Activated CD4-positive, alpha-beta memory T cell treated with anti-CD3 and anti-CD28 coated beads for 36 hours (primary cell): ENCODE measurements at regions not wholly inside any gene's neighbourhood (a gene's known extent, or its start where the extent isn't known, plus 50 kb on each side); places are given as distances from the start of the nearest gene placed in this dataset.

Source experiments
- CTCF ChIA-PET: fragments of 350-600 bp; sonication (Branson Sonifier 250); formaldehyde crosslinking; loops from one replicate; lab custom pipeline; 2021; ENCODE audit warnings: antibody characterized with exemption, inconsistent platforms; lab: Charles Lee
- POLR2A ChIA-PET: fragments of 350-600 bp; sonication (Branson Sonifier 250); formaldehyde crosslinking; loops from one replicate; lab custom pipeline; 2021; ENCODE audit warnings: antibody characterized with exemption; lab: Charles Lee
- DNase-seq: peaks from one replicate; pipeline ENCODE4 v3.0.0-alpha.2; 2020
- H3K27ac Mint-ChIP-seq: one replicate; pipeline ENCODE4 v1.8.0; 2021; ENCODE audit warnings: mixed read lengths
- H3K27me3 Mint-ChIP-seq: one replicate; pipeline ENCODE4 v1.8.0; 2021; ENCODE audit warnings: mixed read lengths
- H3K36me3 Mint-ChIP-seq: one replicate; pipeline ENCODE4 v1.8.0; 2021; ENCODE audit warnings: mixed read lengths
- H3K4me1 Mint-ChIP-seq: one replicate; pipeline ENCODE4 v1.8.0; 2021; ENCODE audit warnings: low read depth, mixed read lengths
- H3K4me3 Mint-ChIP-seq: one replicate; pipeline ENCODE4 v1.8.0; 2021; ENCODE audit warnings: mild to moderate bottlenecking, mixed read lengths
- H3K9me3 Mint-ChIP-seq: one replicate; pipeline ENCODE4 v1.8.0; 2021; ENCODE audit warnings: mixed read lengths
- intact Hi-C: fragments of 100-400 bp; cut with micrococcal nuclease; formaldehyde crosslinking; loops from one replicate; pipeline ENCODE4 v1.15.1; 2023

DNA sequence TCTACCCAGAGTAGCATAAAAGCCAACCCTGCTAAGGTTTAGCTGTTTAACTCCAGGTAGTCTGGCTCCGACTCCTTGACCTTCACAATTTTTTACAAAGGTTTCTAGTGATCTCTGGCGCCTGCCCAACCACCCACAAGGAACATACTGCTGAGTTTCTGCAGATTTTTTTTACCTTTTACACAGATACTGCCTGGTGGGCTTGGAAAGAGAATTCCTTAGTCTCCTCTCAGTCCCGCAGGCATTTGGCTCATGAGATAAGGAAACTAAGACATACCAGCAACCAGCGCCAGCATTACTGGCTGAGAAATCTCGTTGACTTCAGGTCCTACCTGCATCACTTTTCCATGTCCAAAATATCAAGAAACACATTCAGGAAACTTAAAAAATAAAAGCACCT lies 51.1 kb upstream of the LYZL1 start:
- no peak for DNase-seq
- Mint-ChIP-seq H3K36me3 (no peaks in the 10 kb centered on the region), H3K27ac (no peak overlapping the region), H3K27me3 (peaks cover 2% of the 10 kb centered on the region), H3K4me1 (no peaks in the 10 kb centered on the region), H3K9me3 (no peaks in the 10 kb centered on the region), H3K4me3 (no peak overlapping the region)
- POLR2A ChIA-PET = no interaction called here
- CTCF ChIA-PET = no interaction called here
- intact Hi-C loops = no loop called here

DNA sequence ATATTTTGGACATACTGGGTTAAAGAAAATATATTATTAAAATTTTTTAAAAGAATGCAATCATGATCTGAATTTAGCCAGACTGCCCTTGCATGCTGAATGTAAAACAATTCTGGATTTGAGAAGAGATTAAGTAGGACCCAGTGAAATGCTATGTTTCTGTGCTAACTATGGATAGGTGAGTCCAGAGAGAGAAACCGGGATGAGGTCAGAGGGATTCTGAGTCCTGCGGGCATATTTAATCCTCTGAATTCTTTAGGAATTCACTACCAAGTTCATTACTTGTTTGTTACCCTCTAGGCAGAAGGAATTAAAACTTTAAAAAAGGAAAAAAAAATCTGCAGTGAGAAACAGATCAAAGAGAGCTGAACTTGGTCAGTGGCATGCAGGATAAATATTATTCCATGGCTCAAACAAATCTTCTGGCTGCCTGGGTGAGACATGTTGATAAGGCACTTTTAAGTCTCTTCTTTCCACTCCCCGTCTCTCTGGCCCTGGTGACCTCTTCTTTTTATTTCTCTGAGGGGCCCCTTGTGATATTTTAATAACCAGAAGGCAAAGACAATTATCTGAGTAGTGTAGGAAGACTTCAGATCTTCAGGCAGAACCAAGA lies 50.2 kb upstream of the LYZL1 start:
- H3K4me3 Mint-ChIP-seq = no peak overlapping the region
- DNase-seq = no peak
- no peaks in the 10 kb centered on the region for H3K9me3 Mint-ChIP-seq
- intact Hi-C loops = no loop called here
- CTCF ChIA-PET = no interaction called here
- H3K4me1 Mint-ChIP-seq = no peaks in the 10 kb centered on the region
- H3K27me3 Mint-ChIP-seq = peaks cover 2% of the 10 kb centered on the region
- H3K27ac Mint-ChIP-seq = no peak overlapping the region
- POLR2A ChIA-PET = no interaction called here
- H3K36me3 Mint-ChIP-seq = no peaks in the 10 kb centered on the region
